NCI-H2196 (cell line): ENCODE measurements at regions not wholly inside any gene's neighbourhood (a gene's known extent, or its start where the extent isn't known, plus 50 kb on each side); places are given as distances from the start of the nearest gene placed in this dataset.

Experiments
- DNase-seq: peaks from one replicate; lab custom pipeline; 2025; ENCODE audit not compliant: unreplicated experiment; lab: John Stamatoyannopoulos, UW

- no peak for DNase-seq
These were observed 68.3 kb downstream of the CHST1 start for GRCh38 chr11:45597097-45597496.

- no peak for DNase-seq
These were observed 68.9 kb downstream of the CHST1 start for GRCh38 chr11:45596571-45596970.

GRCh38 chr11:45593992-45594391, 71.4 kb downstream of the CHST1 start:
- peak; percentile 9 for DNase-seq

GRCh38 chr11:45592636-45593035, 72.8 kb downstream of the CHST1 start:
- no peak for DNase-seq

GRCh38 chr11:45590743-45591142, 74.7 kb downstream of the CHST1 start:
- DNase-seq, result peak; percentile 25

GRCh38 chr11:45585205-45585604, 80.2 kb downstream of the CHST1 start:
- no peak for DNase-seq

- no peak for DNase-seq
These were observed 81.3 kb downstream of the CHST1 start for GRCh38 chr11:45583981-45584566.

- no peak for DNase-seq
These were observed 85.0 kb downstream of the CHST1 start for GRCh38 chr11:45580399-45580798.

GRCh38 chr11:45578316-45578715, 87.1 kb downstream of the CHST1 start:
- no peak for DNase-seq

- DNase-seq, result no peak
These were observed 87.7 kb downstream of the CHST1 start for GRCh38 chr11:45577752-45578151.

GRCh38 chr11:45576461-45577215, 88.8 kb downstream of the CHST1 start:
- DNase-seq, result no peak

- DNase-seq, result no peak
These were observed 91.7 kb downstream of the CHST1 start for GRCh38 chr11:45573728-45574127.

GRCh38 chr11:45572354-45573123, 92.9 kb downstream of the CHST1 start:
- DNase-seq, result no peak

GRCh38 chr11:45569776-45570175, 95.6 kb downstream of the CHST1 start:
- no peak for DNase-seq

GRCh38 chr11:45568049-45568448, 97.4 kb downstream of the CHST1 start:
- no peak for DNase-seq

- no peak for DNase-seq
These were observed 99.9 kb downstream of the CHST1 start for GRCh38 chr11:45565446-45565988.

- no peak for DNase-seq
These were observed 101.6 kb downstream of the CHST1 start for GRCh38 chr11:45563810-45564209.

GRCh38 chr11:45563171-45563570, 102.3 kb downstream of the CHST1 start:
- no peak for DNase-seq

GRCh38 chr11:45560913-45561281, 104.5 kb downstream of the CHST1 start:
- peak; percentile 32 for DNase-seq

- DNase-seq, result peak; percentile 72
These were observed 105.1 kb downstream of the CHST1 start for GRCh38 chr11:45560155-45560912.
